ENCODE measurements at regions not wholly inside any gene's neighbourhood (a gene's known extent, or its start where the extent isn't known, plus 50 kb on each side); places are given as distances from the start of the nearest gene placed in this dataset.

DNA sequence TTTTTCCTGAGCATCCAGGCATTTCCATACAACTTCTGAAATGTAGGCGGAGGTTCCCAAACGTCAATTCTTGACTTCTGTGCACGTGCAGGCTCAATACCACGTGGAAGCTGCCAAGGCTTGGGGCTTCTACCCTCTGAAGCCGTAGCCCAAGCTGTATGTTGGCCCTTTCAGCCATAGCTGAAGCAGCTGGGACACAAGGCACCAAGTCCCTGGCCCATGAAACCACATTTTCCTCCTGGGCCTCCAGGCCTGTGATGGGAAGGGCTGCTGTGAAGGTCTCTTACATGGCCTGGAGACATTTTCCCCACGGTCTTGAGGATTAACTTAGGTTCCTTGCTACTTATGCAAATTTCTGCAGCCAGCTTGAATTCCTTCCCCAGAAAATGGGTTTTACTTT is 103.6 kb downstream of the NREP start:
- no peak for TF ChIP-seq POLR2AphosphoS5 (IDR thresholded peaks at IDR 0.05; ENCODE audit: insufficient read depth in 1 of 2, low read depth in 1 of 2)
- no peak for TF ChIP-seq CTCF (IDR thresholded peaks at IDR 0.05)
- TF ChIP-seq POLR2A (IDR thresholded peaks at IDR 0.05) = no peak

Measured in vagina (tissue), 2 donors.